HG03064 (cell line): ENCODE measurements at regions not wholly inside any gene's neighbourhood (a gene's known extent, or its start where the extent isn't known, plus 50 kb on each side); places are given as distances from the start of the nearest gene placed in this dataset.

Experiments
- ATAC-seq: cut with Tn5 transposase; IDR thresholded peaks from one replicate; pipeline ENCODE4 v1.9.1; 2021; ENCODE audit warnings: low read depth; ENCODE audit not compliant: unreplicated experiment

DNA sequence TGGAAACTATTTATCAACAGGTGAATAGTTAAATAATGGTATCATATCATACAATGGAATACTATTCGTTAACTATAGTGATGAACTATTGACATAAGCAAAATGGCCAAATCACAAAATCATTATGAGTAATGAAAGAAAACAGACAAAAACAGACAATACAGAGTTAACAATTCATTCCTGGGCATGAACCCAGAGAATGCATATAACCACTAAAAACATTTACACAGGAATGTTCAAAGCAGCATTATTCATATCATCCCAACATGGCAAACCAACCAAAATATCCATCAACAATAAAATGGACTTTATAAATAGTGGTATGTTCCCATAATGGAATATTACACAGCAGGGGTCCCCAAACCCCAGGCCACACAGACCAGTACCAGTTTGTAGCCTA, 131.2 kb upstream of the CYP1B1 start:
- no peak for ATAC-seq

DNA sequence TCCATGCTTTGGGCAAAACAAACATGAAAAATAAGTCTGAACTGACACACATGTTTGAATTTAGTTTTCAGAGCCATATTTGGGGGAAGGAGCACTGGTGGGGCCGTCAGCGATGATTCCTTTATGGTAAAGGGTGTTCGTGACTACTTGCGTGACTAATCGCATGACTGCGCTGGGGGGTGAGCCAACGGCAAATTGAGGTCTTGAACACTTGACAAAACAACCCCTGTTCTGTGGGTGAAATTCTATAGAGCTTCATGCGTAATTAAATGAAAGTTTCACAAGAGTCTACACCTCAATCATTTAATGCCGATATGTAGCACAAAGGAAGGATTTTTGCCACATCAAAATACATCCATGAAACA, 127.5 kb upstream of the CYP1B1 start:
- no peak for ATAC-seq

DNA sequence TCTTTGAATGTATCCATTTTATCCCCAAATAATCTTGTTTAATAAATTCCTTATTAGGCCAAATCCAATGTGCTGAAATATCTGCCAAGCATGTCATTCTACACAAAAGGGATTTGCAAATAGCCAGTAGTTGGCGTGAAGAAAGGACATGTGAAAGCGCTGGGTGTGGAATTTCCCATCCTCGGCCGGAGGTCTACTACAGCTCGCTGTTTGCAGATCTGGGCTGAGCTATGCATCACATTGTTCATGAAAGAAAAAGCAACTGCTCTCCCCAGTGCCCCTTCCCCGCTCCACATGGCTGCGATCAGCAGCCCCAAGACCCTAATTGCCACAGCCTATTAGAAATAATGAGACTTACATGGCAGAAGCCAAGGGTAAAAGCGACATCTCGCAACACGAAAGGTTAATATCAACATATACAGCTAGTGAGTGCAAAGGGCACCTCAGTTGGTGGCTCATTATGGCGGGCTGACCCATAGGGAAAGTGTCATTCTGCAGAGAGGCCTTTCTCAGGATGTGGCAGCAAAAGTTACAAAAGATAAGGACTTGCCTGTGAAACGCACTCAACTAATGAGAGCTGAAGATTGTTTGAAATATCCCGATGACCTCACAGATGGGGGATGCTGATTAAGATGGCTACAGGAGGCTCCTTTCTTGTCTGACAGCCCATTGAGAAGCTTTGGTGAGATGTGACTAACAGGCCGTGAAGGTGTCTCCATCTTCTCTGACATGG, 126.9 kb upstream of the CYP1B1 start:
- ATAC-seq = no peak

DNA sequence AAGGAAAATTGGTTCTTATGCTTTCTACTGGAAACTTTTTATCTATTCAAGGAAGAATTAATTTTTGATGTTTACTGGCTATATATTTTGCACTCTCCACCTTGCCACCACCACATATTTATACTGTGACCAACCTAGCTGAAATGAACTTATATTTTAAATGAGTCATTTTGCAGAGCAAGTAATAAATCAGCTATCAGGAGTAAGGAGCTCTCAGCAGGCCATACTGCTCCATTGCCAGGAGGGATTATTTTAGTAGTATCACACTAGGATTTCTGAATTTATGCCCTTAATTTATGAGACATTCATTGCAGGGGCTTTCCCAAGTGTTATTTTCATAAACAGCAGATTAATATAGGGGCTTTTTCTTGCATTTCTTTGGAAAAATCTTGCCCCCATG, 125.8 kb upstream of the CYP1B1 start:
- no peak for ATAC-seq

DNA sequence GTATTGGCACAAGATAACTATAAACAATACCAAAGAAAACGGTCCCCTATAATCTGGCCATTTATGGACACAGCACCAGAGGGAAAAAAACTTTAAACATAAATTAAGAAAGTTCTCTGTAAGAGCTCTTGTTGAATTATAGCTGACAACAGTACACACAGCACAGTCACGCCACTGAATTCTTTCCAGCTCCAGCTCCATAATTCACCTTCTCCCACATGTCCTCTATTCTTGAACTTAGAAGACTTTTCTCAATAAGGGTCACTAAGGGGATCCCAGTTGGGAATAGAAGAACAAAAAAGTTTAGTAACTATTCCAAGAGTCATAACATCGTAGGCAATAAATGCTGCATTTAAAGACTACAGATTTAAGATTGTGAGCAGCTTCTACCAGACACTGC, 124.6 kb upstream of the CYP1B1 start:
- no peak for ATAC-seq

DNA sequence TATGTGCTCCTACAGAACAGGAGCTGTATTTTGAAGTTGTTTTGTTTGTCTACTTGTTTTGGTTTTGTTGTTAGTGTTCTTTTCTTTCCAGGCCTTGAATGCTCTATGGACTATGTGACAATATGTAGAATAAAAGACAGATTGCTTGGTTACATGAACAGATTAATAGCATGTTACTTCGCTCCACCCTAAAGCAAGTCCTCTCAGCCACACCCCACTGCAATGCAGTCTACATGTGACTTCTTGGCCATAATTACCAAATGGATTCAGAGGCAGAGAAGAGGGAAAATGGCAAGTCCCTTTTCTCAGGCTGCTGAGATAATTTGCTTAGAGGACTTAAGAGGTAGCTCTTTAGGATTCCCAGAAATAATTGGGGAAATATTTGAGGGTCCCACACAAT, 123.2 kb upstream of the CYP1B1 start:
- ATAC-seq = no peak

DNA sequence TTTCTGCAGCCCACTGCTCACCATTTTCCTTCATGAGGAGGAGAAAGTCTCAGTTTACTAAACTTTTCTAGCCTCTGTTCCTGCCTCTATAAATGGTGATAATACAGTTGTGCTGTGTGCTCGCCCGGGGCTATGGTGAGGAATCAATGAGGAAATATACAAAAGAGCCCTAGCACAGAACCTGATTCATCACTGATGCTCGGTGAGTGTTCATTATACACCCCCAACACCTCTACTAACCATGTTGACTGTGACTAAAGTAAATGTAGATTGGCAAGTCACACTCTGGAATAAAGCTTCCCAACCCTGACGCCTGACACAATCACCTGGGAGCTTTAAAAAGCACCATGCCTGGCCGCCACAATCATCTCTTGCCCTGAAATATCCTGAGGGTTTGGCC, 118.8 kb upstream of the CYP1B1 start:
- ATAC-seq = no peak

DNA sequence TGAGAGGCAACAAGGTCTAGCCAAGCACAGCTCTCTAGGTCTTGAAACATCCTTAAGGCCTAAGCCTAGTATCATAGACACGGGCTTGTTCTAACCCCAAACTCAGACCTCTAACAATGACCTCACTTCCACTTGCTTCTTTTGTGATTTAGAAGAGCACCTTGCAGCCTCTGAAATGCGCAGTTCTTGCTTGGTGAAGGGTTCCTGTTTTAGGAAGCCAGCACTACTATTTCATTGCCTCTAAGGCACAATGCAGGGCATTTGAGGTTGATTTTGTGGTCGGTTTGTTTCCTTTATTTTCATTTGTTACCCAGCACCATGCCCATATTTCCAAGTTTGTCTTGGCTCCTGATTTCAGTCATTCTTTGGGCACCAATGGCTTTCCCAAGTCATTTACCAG, 117.0 kb upstream of the CYP1B1 start:
- ATAC-seq = no peak

DNA sequence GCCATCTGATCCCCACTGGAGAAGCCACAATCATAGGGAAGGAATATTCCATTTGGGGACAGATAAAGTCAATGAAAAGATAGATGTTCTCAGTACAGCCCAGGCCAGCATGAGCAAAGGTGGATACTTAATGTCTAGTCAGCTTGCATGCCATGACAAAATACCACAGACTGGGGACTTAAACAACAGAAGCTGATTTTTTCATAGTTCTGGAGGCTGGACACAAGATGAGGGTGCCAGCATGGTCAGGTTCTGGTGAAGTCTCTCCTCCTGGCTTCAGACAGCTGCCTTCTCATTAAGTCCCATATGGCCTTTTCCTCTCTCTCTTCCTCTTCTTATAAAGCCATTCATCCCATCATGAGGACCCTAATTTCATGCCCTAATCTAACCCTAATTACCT, 116.1 kb upstream of the CYP1B1 start:
- ATAC-seq = no peak

DNA sequence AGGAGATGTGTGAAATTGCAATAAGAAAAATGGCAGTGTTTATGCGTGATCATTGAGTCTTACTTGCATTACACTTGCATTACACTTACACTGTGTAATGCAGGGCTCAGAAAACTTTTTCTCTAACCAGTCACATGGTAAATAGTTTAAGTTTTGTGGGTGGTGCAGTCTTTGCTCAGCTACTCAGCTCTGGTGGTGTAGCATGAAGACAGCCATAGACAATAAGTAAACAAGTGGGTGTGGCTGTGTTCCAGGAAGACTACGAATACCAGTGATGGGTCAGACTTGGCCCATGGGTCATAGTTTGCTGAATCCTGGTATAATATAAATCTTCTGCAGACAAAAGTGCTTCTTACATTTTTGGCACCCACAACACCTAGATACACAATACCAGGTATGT, 115.6 kb upstream of the CYP1B1 start:
- ATAC-seq = no peak

DNA sequence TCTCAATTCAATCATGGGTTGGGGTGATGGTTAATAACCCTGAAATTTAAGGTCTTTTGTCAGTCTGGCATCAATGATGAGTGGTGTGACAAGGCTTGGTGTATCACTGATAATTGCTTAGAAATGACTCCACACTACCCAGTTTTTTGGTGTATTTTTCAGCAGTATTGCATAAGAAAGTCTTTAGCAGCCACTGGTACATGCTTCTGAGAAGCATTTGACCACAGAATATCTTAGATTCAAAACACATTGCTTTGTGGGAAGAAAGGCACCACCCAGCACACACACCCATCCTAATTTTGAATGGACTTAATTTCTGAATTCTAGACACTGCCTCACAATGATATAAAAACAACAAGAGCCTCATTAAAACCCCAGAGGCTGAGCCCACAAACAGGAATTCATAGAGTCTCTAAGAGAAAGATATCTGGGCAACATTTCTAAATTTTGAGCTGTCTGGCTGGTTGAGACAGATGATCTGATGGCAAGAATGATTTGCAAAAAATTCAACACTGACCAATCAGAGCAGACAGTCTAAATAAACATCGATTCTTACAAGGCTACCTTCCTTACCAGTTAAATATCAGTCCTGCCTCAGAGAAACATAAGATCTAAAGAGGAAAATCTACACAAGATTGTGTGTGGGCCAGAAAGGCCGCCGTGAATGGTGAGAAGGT, 114.7 kb upstream of the CYP1B1 start:
- ATAC-seq = no peak

DNA sequence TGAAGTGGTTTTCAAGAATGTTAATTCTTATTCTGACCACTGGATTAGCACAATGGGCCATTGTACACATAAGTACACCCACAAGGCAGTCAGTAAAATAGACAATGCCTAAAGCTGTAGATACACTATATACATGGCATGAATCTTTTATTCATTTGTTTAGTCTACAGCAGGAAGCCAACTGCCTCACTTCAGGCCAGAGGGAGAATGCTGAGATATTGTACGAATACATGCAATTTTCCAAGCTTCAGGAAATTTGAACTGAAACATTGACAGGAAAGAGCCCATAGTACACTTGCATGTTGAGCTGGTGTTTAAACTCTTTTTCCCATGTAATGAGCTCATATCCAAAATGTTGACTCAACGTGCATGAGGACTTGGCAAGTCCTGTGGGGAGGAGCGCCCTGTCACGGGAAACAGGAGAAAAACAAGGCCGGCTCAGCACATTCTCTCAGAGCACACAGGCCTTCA, 111.6 kb upstream of the CYP1B1 start:
- ATAC-seq = no peak

DNA sequence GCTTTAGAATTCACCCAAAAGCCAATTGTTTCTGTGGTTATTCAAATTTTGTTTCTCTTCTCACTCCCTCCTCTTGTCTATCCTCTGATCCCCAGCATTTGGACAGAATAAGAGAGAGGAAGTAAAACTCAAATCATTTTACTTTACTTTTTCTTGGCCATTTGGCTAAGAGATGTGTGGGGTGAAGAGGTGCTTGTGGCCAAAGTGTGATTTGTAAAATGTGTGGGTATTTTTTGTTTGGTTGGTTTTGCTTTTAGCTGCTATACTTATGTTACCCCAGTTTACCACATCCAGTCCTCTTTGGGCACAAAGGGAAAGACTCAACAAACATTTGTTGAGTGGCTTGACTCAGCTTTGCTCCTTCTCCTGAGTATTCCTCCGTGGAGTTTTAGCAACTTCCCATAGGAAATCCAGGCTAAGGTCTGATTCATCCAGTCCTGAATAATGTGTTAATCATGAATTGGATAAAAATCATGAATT, 109.1 kb upstream of the CYP1B1 start:
- ATAC-seq = peak; percentile 87

DNA sequence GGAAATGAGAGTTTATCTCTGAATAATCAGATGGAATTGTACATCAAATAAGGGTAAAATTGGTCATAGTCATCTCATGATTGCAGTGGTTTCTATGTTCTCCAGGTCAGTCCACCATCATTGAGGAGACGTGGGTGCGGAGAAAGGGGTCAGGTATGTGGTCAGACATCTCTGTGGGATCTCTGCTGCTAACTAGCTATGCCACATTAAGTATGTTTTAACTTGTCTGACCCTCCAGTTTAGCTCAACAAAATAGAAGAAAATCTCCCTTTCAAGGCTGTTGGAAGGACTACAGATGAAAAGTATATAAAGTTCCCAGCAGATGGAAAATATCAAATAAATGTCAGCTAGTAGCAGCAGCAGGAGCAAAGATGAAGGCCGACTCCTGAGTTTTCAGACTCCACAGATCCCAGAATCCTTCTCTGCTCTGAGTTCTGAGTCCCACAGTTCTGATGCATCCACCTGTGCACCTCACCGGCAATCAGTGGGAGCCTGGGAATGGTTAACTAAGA, 106.6 kb upstream of the CYP1B1 start:
- ATAC-seq = no peak

DNA sequence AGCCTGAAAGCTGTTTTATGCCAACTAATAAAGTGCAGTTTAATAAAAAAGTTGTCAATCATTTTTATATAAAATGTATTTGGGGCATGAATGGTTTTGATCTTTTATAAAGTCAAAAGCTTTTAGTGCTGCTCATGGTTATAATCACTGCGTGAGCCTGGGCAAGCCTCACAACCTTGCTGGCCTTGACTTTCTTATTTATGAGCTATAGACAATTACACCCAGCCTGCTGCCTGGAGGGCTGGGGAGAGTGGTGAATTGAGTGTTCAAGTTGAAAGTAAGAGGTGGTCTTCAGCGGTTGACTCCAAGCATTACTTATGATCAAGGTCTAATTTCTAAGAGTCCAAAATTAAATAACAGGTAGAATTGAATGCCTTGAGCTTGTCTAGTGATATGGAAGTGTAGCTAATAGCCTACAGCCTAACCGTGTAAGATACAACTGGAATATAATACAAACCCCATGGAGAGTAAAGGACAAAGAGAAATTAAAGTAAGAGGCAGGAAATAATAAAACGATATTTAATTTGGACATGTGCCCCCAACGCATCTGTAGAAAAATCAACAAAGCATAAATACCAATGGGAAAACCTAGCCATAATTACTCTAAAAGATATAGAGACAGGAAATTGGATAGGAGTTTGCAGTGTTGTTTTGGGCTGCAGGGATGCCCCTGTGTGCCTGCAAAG, 106.0 kb upstream of the CYP1B1 start:
- no peak for ATAC-seq

DNA sequence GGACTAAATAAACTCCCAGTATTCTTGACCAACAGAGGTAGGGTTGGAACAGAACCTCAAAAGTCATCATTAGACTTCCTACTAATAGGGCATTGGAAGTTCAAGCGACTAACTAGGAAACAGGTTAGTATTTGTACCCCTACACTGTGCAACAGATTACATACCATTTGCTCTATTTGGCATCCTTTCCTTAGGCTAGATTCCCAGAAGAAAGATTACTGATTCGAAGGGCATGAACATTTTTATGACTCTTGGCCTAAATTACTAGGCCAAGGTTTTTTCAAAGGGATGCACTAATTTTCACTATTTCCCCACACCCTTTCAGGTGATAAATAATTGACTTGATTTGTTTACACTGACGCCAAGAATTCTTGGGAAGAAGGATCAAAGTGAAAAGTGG, 104.8 kb upstream of the CYP1B1 start:
- ATAC-seq = no peak

DNA sequence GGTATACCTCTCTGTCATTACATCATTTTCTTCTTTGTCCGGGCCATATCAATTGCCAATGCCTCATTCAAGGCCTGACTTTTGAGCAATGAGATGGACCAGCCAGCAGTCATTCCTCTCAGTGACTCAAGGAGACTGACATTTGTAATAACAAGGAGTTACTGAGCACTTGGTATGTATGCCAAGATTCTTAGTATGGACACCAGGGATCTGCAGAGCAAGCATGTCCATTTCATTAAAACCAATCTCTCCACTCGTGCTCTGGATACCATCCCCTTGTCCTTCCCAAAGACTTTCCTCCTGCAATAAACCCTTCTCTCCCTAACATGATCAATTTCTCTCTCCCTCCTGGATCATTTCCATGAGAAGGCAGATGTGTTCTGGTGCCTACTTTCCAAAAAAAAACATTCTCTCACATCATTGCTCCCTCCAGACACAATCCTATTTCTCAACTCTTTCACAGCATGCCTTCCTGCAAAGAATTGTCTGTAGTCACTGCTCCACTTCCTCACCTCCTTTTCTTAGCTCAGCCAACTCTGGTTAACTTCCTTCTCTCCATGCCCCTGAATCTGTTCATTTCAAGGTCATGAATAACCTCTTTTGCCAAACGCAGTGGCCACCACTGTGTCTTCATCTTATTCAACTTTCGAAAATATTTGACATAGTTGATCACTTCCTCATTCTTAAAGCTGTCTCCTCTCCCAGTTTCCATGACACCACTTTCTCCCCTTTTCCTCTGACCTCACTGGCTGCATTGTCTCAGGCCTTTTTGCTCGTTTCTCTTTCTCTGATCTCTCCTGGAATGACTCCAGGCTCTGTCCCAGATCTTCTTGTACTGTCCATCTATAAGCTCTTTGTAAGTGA, 102.8 kb upstream of the CYP1B1 start:
- ATAC-seq = no peak

DNA sequence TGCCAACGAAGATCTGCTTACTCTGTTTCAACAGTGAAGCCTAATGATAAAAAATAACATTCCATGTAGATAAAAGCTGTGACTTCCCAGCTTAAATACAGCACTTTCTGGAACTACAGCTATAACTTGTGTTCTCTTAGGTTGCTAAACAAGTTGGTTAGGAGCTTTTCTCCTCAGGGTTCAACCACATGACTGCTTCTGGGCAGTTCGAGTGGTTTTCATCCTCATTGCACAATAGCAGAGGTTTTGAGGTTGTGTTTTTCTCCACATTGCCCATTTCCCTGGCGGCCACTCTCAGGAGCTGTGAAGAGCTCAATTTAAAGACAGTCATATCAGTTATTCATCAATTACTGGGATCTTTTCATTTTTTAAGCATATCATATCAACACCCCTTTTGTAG, 102.2 kb upstream of the CYP1B1 start:
- ATAC-seq = no peak

DNA sequence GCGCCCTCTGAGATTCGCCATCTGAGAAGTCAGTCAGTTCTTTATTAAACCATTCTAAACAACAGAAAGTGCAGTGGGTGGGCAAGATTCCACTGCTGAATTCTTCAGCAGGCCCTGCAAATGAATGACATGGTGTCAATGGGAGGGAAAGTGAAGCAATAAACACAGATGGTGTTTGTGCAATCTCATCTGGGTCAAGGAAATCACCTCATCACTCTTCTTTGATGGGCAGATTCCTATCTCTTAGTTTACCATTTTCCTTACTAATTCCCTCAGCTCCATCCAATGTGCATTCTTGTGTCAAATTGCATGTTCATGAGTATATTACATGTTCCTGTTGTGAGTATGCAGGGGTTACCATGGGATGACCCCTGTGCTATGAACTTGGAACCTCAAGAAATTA, 100.7 kb upstream of the CYP1B1 start:
- ATAC-seq = no peak

DNA sequence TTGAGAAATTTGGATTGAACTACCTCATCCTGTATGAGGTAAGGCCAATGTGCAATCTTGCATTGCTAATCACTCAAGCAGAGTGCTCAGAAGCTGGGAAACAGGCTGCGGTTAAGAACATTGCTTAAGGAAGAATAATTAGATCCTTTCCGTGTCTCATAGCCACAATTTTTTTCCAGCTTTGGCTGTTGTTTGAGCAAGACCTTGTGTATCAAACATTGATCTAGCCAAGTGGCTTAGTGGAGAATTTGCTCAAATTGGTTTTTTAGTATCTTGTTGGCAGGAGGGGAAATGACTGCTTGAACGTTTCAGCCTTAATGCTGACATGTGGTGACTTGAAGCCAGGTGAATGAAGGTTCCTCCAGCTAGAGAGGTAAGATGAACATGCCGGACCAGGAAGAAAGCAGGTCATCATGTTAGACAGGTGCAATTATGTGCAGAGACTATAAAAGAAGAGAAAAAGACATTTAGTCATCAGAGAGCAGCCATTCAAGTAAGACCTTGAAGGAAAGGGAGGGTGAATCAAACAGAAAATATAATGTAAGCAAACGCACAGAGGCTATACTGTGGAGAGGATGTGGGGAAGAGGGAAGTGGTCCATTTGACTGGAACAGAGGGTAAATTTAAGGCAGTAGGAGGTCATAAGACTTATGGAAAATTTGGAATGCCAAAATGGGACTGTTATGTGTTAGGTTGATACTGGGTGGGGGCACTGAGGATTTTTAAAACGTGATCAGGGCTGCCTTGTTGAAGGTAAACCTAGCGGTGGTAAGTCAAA, 98.9 kb upstream of the CYP1B1 start:
- ATAC-seq = no peak
